BE2C (cell line): ENCODE measurements at regions not wholly inside any gene's neighbourhood (a gene's known extent, or its start where the extent isn't known, plus 50 kb on each side); places are given as distances from the start of the nearest gene placed in this dataset.

Experiments
- DNase-seq: peaks from one replicate; pipeline ENCODE4 v3.0.0-alpha.2; 2020
- H3K27me3 ChIP-seq: fragments of 250-450 bp; sonication (Bioruptor Pico); 2 replicates; pipeline ENCODE4 v1.5.1; 2020; ENCODE audit warnings: mild to moderate bottlenecking
- H3K36me3 ChIP-seq: fragments of 250-450 bp; sonication (Bioruptor Pico); 2 replicates; pipeline ENCODE4 v1.5.1; 2020; ENCODE audit warnings: mild to moderate bottlenecking
- H3K4me1 ChIP-seq: fragments of 250-450 bp; sonication (Bioruptor Pico); 2 replicates; pipeline ENCODE4 v1.5.1; 2020
- H3K4me3 ChIP-seq: 2 replicates; pipeline ENCODE4 v1.5.1; 2011; ENCODE audit warnings: low read depth, low read length
- H3K9me3 ChIP-seq: fragments of 250-450 bp; sonication (Bioruptor Pico); 2 replicates; pipeline ENCODE4 v1.5.1; 2020
- CTCF ChIP-seq: IDR thresholded peaks from 2 replicates; pipeline ENCODE4 v1.5.1; 2012; ENCODE audit warnings: mild to moderate bottlenecking, low read depth, low read length

GRCh38 chr15:31845791-31846190 is 184.5 kb upstream of the CHRNA7 start:
- H3K4me1 ChIP-seq: no peaks in the 10 kb centered on the region
- H3K4me3 ChIP-seq: no peak overlapping the region
- no peak for DNase-seq
- peaks cover 12% of the 10 kb centered on the region for H3K27me3 ChIP-seq
- no peaks in the 10 kb centered on the region for H3K9me3 ChIP-seq
- no peak for TF ChIP-seq CTCF
- H3K36me3 ChIP-seq: no peaks in the 10 kb centered on the region

- no peak for TF ChIP-seq CTCF
- Histone ChIP-seq H3K4me3 (no peak overlapping the region), H3K27me3 (peaks cover 12% of the 10 kb centered on the region), H3K9me3 (no peaks in the 10 kb centered on the region; the same call in 1 of the 2 replicates), H3K36me3 (no peaks in the 10 kb centered on the region), H3K4me1 (no peaks in the 10 kb centered on the region)
- DNase-seq: no peak
These were observed 182.4 kb upstream of the CHRNA7 start for GRCh38 chr15:31847961-31848360.

GRCh38 chr15:31848621-31849020 is 181.7 kb upstream of the CHRNA7 start:
- Histone ChIP-seq H3K9me3 (no peaks in the 10 kb centered on the region; the same call in 1 of the 2 replicates), H3K4me1 (no peaks in the 10 kb centered on the region), H3K36me3 (no peaks in the 10 kb centered on the region), H3K27me3 (peaks cover 12% of the 10 kb centered on the region), H3K4me3 (no peak overlapping the region)
- no peak for DNase-seq
- no peak for TF ChIP-seq CTCF

GRCh38 chr15:31852933-31853799 is 177.1 kb upstream of the CHRNA7 start:
- Histone ChIP-seq H3K4me1 (no peaks in the 10 kb centered on the region), H3K36me3 (no peaks in the 10 kb centered on the region), H3K27me3 (peaks cover 26% of the 10 kb centered on the region), H3K9me3 (no peaks in the 10 kb centered on the region; the same call in 1 of the 2 replicates), H3K4me3 (no peak overlapping the region)
- DNase-seq: no peak
- no peak for TF ChIP-seq CTCF

GRCh38 chr15:31856581-31856980 is 173.7 kb upstream of the CHRNA7 start:
- no peak for TF ChIP-seq CTCF
- DNase-seq: no peak
- no peak overlapping the region for H3K4me3 ChIP-seq
- no peaks in the 10 kb centered on the region for H3K4me1 ChIP-seq
- no peaks in the 10 kb centered on the region for H3K36me3 ChIP-seq
- peaks cover 26% of the 10 kb centered on the region for H3K27me3 ChIP-seq
- no peaks in the 10 kb centered on the region; the same call in 1 of the 2 replicates for H3K9me3 ChIP-seq

- TF ChIP-seq CTCF: no peak
- no peak for DNase-seq
- no peaks in the 10 kb centered on the region for H3K4me1 ChIP-seq
- H3K36me3 ChIP-seq: no peaks in the 10 kb centered on the region
- H3K9me3 ChIP-seq: no peaks in the 10 kb centered on the region; the same call in 1 of the 2 replicates
- H3K4me3 ChIP-seq: no peak overlapping the region
- H3K27me3 ChIP-seq: peaks cover 26% of the 10 kb centered on the region
These were observed 173.1 kb upstream of the CHRNA7 start for GRCh38 chr15:31857194-31857593.
